CD4-positive, alpha-beta T cell (primary cell): ENCODE measurements at regions not wholly inside any gene's neighbourhood (a gene's known extent, or its start where the extent isn't known, plus 50 kb on each side); places are given as distances from the start of the nearest gene placed in this dataset.

Source experiments
- ATAC-seq: fragments of 200-7000 bp; cut with Tn5 transposase; one replicate; pipeline ENCODE4 v1.10.0; 2022; ENCODE audit warnings: mild to moderate bottlenecking; ENCODE audit not compliant: poor library complexity
- CTCF ChIA-PET: fragments of 350-600 bp; sonication (Branson Sonifier 250); formaldehyde crosslinking; loops from one replicate; lab custom pipeline; 2021; ENCODE audit warnings: antibody characterized with exemption, inconsistent platforms; lab: Charles Lee
- POLR2A ChIA-PET: fragments of 350-600 bp; sonication (Branson Sonifier 250); formaldehyde crosslinking; loops from one replicate; lab custom pipeline; 2021; ENCODE audit warnings: antibody characterized with exemption, inconsistent platforms; lab: Charles Lee
- DNase-seq, 14 experiments: peaks; one replicate each; pipeline ENCODE4 v3.0.0-alpha.2; 2013 to 2020; ENCODE audit warnings: mixed read lengths in 2 of 14
- H3K27ac ChIP-seq, 2 donors: one replicate each; pipeline versions ENCODE4 v1.5.1 to v1.7.0; 2013; ENCODE audit warnings: low read length in 2 of 2, low read depth in 1 of 2, mild to moderate bottlenecking in 1 of 2
- H3K27me3 ChIP-seq, 2 experiments: 1 replicate in 1 of 2; 2 replicates in 1 of 2; pipeline versions ENCODE4 v1.6.1 to v1.7.0; 2013; ENCODE audit warnings: low read length in 2 of 2, control low read depth in 1 of 2, mild to moderate bottlenecking in 1 of 2, moderate library complexity in 1 of 2; ENCODE audit not compliant: insufficient read depth in 2 of 2, control insufficient read depth in 1 of 2
- H3K36me3 ChIP-seq: one replicate; pipeline ENCODE4 v1.6.1; 2013; ENCODE audit warnings: low read length, control low read depth; ENCODE audit not compliant: insufficient read depth
- H3K4me1 ChIP-seq: one replicate; pipeline ENCODE4 v1.6.1; 2013; ENCODE audit warnings: low read length, control low read depth; ENCODE audit not compliant: insufficient read depth
- H3K4me3 ChIP-seq: one replicate; pipeline ENCODE4 v1.5.1; 2013; ENCODE audit warnings: mild to moderate bottlenecking, low read length, moderate library complexity
- H3K9me3 ChIP-seq, 2 experiments: 1 replicate in 1 of 2; 2 replicates in 1 of 2; pipeline versions ENCODE4 v1.6.1 to v1.7.0; 2013; ENCODE audit warnings: low read length in 2 of 2, mild to moderate bottlenecking in 2 of 2, control low read depth in 1 of 2, moderate library complexity in 1 of 2; ENCODE audit not compliant: control insufficient read depth in 1 of 2, insufficient read depth in 1 of 2
- H3K27ac Mint-ChIP-seq: one replicate; pipeline ENCODE4 v1.8.0; 2020; ENCODE audit warnings: mixed read lengths
- H3K27me3 Mint-ChIP-seq: one replicate; pipeline ENCODE4 v1.8.0; 2021; ENCODE audit warnings: mixed read lengths
- H3K36me3 Mint-ChIP-seq: one replicate; pipeline ENCODE4 v1.8.0; 2021; ENCODE audit warnings: low read depth, mixed read lengths
- H3K4me1 Mint-ChIP-seq: one replicate; pipeline ENCODE4 v1.8.0; 2021; ENCODE audit warnings: low read depth, mixed read lengths
- H3K4me3 Mint-ChIP-seq: one replicate; pipeline ENCODE4 v1.8.0; 2020; ENCODE audit warnings: mild to moderate bottlenecking, mixed read lengths
- H3K9me3 Mint-ChIP-seq: one replicate; pipeline ENCODE4 v1.8.0; 2020; ENCODE audit warnings: mixed read lengths
- CTCF ChIP-seq: fragments of 200-600 bp; IDR thresholded peaks from one replicate; pipeline ENCODE4 v1.8.0; 2022; ENCODE audit warnings: antibody characterized with exemption, mild to moderate bottlenecking
- intact Hi-C, 2 experiments: fragments of 100-400 bp; cut with DNase I in 1 of 2; cut with micrococcal nuclease in 1 of 2; formaldehyde crosslinking; loops; one replicate each; pipeline versions ENCODE4 v1.15.1 to v1.9.0; 2023 to 2025; cut with DNase I, micrococcal nuclease

GRCh38 chr7:98679741-98680140, 62.7 kb downstream of the NPTX2 start:
- no peak overlapping the region for H3K27ac ChIP-seq
- H3K4me1 ChIP-seq = no peaks in the 10 kb centered on the region
- H3K27me3 Mint-ChIP-seq = peaks cover 20% of the 10 kb centered on the region
- no peak overlapping the region for H3K27ac Mint-ChIP-seq
- no peak for TF ChIP-seq CTCF
- H3K9me3 ChIP-seq = peaks cover 0 to 17% of the 10 kb centered on the region in 2 experiments
- no peaks in the 10 kb centered on the region for H3K36me3 Mint-ChIP-seq
- ATAC-seq (no peak), DNase-seq (no peak)
- POLR2A ChIA-PET = no interaction called here
- no peaks in the 10 kb centered on the region for H3K4me1 Mint-ChIP-seq
- intact Hi-C loops = no loop called here
- H3K9me3 Mint-ChIP-seq = peaks cover 1% of the 10 kb centered on the region
- CTCF ChIA-PET = no interaction called here
- no peak overlapping the region for H3K4me3 ChIP-seq
- H3K36me3 ChIP-seq = no peaks in the 10 kb centered on the region
- no peak overlapping the region for H3K4me3 Mint-ChIP-seq
- peaks cover 2 to 6% of the 10 kb centered on the region in 2 experiments for H3K27me3 ChIP-seq

- no peak for DNase-seq
- Histone ChIP-seq H3K9me3 (peaks cover 0 to 22% of the 10 kb centered on the region in 2 experiments), H3K36me3 (no peaks in the 10 kb centered on the region), H3K4me3 (no peak overlapping the region), H3K27ac (no peak overlapping the region), H3K4me1 (no peaks in the 10 kb centered on the region), H3K27me3 (peaks cover 2 to 6% of the 10 kb centered on the region in 2 experiments)
- H3K9me3 Mint-ChIP-seq = peaks cover 6% of the 10 kb centered on the region
- no peak for TF ChIP-seq CTCF
- H3K27me3 Mint-ChIP-seq = peaks cover 20% of the 10 kb centered on the region
- CTCF ChIA-PET = no interaction called here
- ATAC-seq = no peak
- no peaks in the 10 kb centered on the region for H3K4me1 Mint-ChIP-seq
- POLR2A ChIA-PET = no interaction called here
- no peak overlapping the region for H3K27ac Mint-ChIP-seq
- intact Hi-C loops = no loop called here
- no peak overlapping the region for H3K4me3 Mint-ChIP-seq
- H3K36me3 Mint-ChIP-seq = no peaks in the 10 kb centered on the region
These were observed 64.4 kb downstream of the NPTX2 start for GRCh38 chr7:98681511-98681910.

- H3K27ac Mint-ChIP-seq = no peak overlapping the region
- no peak overlapping the region for H3K4me3 Mint-ChIP-seq
- H3K4me1 Mint-ChIP-seq = no peaks in the 10 kb centered on the region
- peaks cover 6% of the 10 kb centered on the region for H3K9me3 Mint-ChIP-seq
- no peak for DNase-seq
- no peaks in the 10 kb centered on the region for H3K36me3 ChIP-seq
- no peak overlapping the region for H3K4me3 ChIP-seq
- CTCF ChIA-PET = no interaction called here
- intact Hi-C loops = no loop called here
- H3K9me3 ChIP-seq = peaks cover 0 to 22% of the 10 kb centered on the region in 2 experiments
- H3K27me3 ChIP-seq = peaks cover 2 to 6% of the 10 kb centered on the region in 2 experiments
- H3K36me3 Mint-ChIP-seq = no peaks in the 10 kb centered on the region
- TF ChIP-seq CTCF = no peak
- H3K27ac ChIP-seq = no peak overlapping the region
- no peak for ATAC-seq
- no peaks in the 10 kb centered on the region for H3K4me1 ChIP-seq
- peaks cover 20% of the 10 kb centered on the region for H3K27me3 Mint-ChIP-seq
- POLR2A ChIA-PET = no interaction called here
These were observed 64.9 kb downstream of the NPTX2 start for GRCh38 chr7:98681951-98682350.
